ENCODE measurements at regions not wholly inside any gene's neighbourhood (a gene's known extent, or its start where the extent isn't known, plus 50 kb on each side); places are given as distances from the start of the nearest gene placed in this dataset.

GRCh38 chr3:176075491-176075890, 1121.8 kb downstream of the TBL1XR1 start:
- Histone ChIP-seq H3K4me3 (ENCODE audit: insufficient read length, low read depth) (no peak overlapping the region), H3K4me1 (ENCODE audit: insufficient read depth, insufficient read length) (no peaks in the 10 kb centered on the region), H3K9me3 (ENCODE audit: insufficient read depth, low read length) (no peaks in the 10 kb centered on the region), H3K27me3 (ENCODE audit: insufficient read depth, insufficient read length) (no peaks in the 10 kb centered on the region), H3K36me3 (ENCODE audit: insufficient read depth, insufficient read length, low read length) (no peaks in the 10 kb centered on the region), H3K9ac (ENCODE audit: insufficient read length, low read depth) (no peak overlapping the region)
- no peak for DNase-seq (ENCODE audit: low read depth, low spot score)
- TF ChIP-seq SUZ12 (IDR thresholded peaks at IDR 0.05; ENCODE audit: extremely low read depth, insufficient read depth, insufficient read length) (no peak), ZNF274 (IDR thresholded peaks at IDR 0.05; ENCODE audit: low read depth, low read length) (no peak), YY1 (IDR thresholded peaks at IDR 0.05; ENCODE audit: insufficient read depth, insufficient read length) (no peak)

- Histone ChIP-seq H3K9ac (ENCODE audit: insufficient read length, low read depth) (no peak overlapping the region), H3K4me1 (ENCODE audit: insufficient read depth, insufficient read length) (no peaks in the 10 kb centered on the region), H3K4me3 (ENCODE audit: insufficient read length, low read depth) (no peak overlapping the region), H3K36me3 (ENCODE audit: insufficient read depth, insufficient read length, low read length) (no peaks in the 10 kb centered on the region), H3K9me3 (ENCODE audit: insufficient read depth, low read length) (no peaks in the 10 kb centered on the region), H3K27me3 (ENCODE audit: insufficient read depth, insufficient read length) (no peaks in the 10 kb centered on the region)
- TF ChIP-seq ZNF274 (IDR thresholded peaks at IDR 0.05; ENCODE audit: low read depth, low read length) = no peak
- no peak for TF ChIP-seq YY1 (IDR thresholded peaks at IDR 0.05; ENCODE audit: insufficient read depth, insufficient read length)
- TF ChIP-seq SUZ12 (IDR thresholded peaks at IDR 0.05; ENCODE audit: extremely low read depth, insufficient read depth, insufficient read length) = no peak
- no peak for DNase-seq (ENCODE audit: low read depth, low spot score)
Observed at GRCh38 chr3:176075046-176075445, 1122.2 kb downstream of the TBL1XR1 start.

- no peak overlapping the region for H3K9ac ChIP-seq (ENCODE audit: insufficient read length, low read depth)
- no peaks in the 10 kb centered on the region for H3K4me1 ChIP-seq (ENCODE audit: insufficient read depth, insufficient read length)
- H3K36me3 ChIP-seq (ENCODE audit: insufficient read depth, insufficient read length, low read length) = no peaks in the 10 kb centered on the region
- no peaks in the 10 kb centered on the region for H3K27me3 ChIP-seq (ENCODE audit: insufficient read depth, insufficient read length)
- H3K9me3 ChIP-seq (ENCODE audit: insufficient read depth, low read length) = no peaks in the 10 kb centered on the region
- no peak overlapping the region for H3K4me3 ChIP-seq (ENCODE audit: insufficient read length, low read depth)
- TF ChIP-seq YY1 (IDR thresholded peaks at IDR 0.05; ENCODE audit: insufficient read depth, insufficient read length) = no peak
- no peak for TF ChIP-seq SUZ12 (IDR thresholded peaks at IDR 0.05; ENCODE audit: extremely low read depth, insufficient read depth, insufficient read length)
- no peak for TF ChIP-seq ZNF274 (IDR thresholded peaks at IDR 0.05; ENCODE audit: low read depth, low read length)
- no peak for DNase-seq (ENCODE audit: low read depth, low spot score)
Observed at GRCh38 chr3:176074096-176074495, 1123.2 kb downstream of the TBL1XR1 start.

- H3K4me3 ChIP-seq (ENCODE audit: insufficient read length, low read depth) = no peak overlapping the region
- no peaks in the 10 kb centered on the region for H3K36me3 ChIP-seq (ENCODE audit: insufficient read depth, insufficient read length, low read length)
- H3K27me3 ChIP-seq (ENCODE audit: insufficient read depth, insufficient read length) = no peaks in the 10 kb centered on the region
- TF ChIP-seq ZNF274 (IDR thresholded peaks at IDR 0.05; ENCODE audit: low read depth, low read length) (no peak), SUZ12 (IDR thresholded peaks at IDR 0.05; ENCODE audit: extremely low read depth, insufficient read depth, insufficient read length) (no peak), YY1 (IDR thresholded peaks at IDR 0.05; ENCODE audit: insufficient read depth, insufficient read length) (no peak)
- DNase-seq (ENCODE audit: low read depth, low spot score) = no peak
- H3K9me3 ChIP-seq (ENCODE audit: insufficient read depth, low read length) = no peaks in the 10 kb centered on the region
- no peak overlapping the region for H3K9ac ChIP-seq (ENCODE audit: insufficient read length, low read depth)
- H3K4me1 ChIP-seq (ENCODE audit: insufficient read depth, insufficient read length) = no peaks in the 10 kb centered on the region
Observed at GRCh38 chr3:176071943-176072342, 1125.3 kb downstream of the TBL1XR1 start.

- Histone ChIP-seq H3K9me3 (ENCODE audit: insufficient read depth, low read length) (no peaks in the 10 kb centered on the region), H3K4me3 (ENCODE audit: insufficient read length, low read depth) (no peak overlapping the region), H3K36me3 (ENCODE audit: insufficient read depth, insufficient read length, low read length) (no peaks in the 10 kb centered on the region), H3K9ac (ENCODE audit: insufficient read length, low read depth) (no peak overlapping the region), H3K27me3 (ENCODE audit: insufficient read depth, insufficient read length) (no peaks in the 10 kb centered on the region), H3K4me1 (ENCODE audit: insufficient read depth, insufficient read length) (no peaks in the 10 kb centered on the region)
- DNase-seq (ENCODE audit: low read depth, low spot score) = no peak
- TF ChIP-seq YY1 (IDR thresholded peaks at IDR 0.05; ENCODE audit: insufficient read depth, insufficient read length) = no peak
- TF ChIP-seq ZNF274 (IDR thresholded peaks at IDR 0.05; ENCODE audit: low read depth, low read length) = no peak
- TF ChIP-seq SUZ12 (IDR thresholded peaks at IDR 0.05; ENCODE audit: extremely low read depth, insufficient read depth, insufficient read length) = no peak
Observed at GRCh38 chr3:176068750-176069149, 1128.5 kb downstream of the TBL1XR1 start.

- H3K36me3 ChIP-seq (ENCODE audit: insufficient read depth, insufficient read length, low read length) = no peaks in the 10 kb centered on the region
- no peak for TF ChIP-seq YY1 (IDR thresholded peaks at IDR 0.05; ENCODE audit: insufficient read depth, insufficient read length)
- no peak for TF ChIP-seq ZNF274 (IDR thresholded peaks at IDR 0.05; ENCODE audit: low read depth, low read length)
- no peak for TF ChIP-seq SUZ12 (IDR thresholded peaks at IDR 0.05; ENCODE audit: extremely low read depth, insufficient read depth, insufficient read length)
- no peaks in the 10 kb centered on the region for H3K27me3 ChIP-seq (ENCODE audit: insufficient read depth, insufficient read length)
- H3K4me3 ChIP-seq (ENCODE audit: insufficient read length, low read depth) = no peak overlapping the region
- no peak overlapping the region for H3K9ac ChIP-seq (ENCODE audit: insufficient read length, low read depth)
- no peaks in the 10 kb centered on the region for H3K4me1 ChIP-seq (ENCODE audit: insufficient read depth, insufficient read length)
- peaks cover 9% of the 10 kb centered on the region for H3K9me3 ChIP-seq (ENCODE audit: insufficient read depth, low read length)
- no peak for DNase-seq (ENCODE audit: low read depth, low spot score)
Observed at GRCh38 chr3:176058856-176059255, 1138.4 kb downstream of the TBL1XR1 start.

GRCh38 chr3:176055836-176056235, 1141.4 kb downstream of the TBL1XR1 start:
- Histone ChIP-seq H3K27me3 (ENCODE audit: insufficient read depth, insufficient read length) (no peaks in the 10 kb centered on the region), H3K9ac (ENCODE audit: insufficient read length, low read depth) (no peak overlapping the region), H3K4me1 (ENCODE audit: insufficient read depth, insufficient read length) (no peaks in the 10 kb centered on the region), H3K4me3 (ENCODE audit: insufficient read length, low read depth) (no peak overlapping the region), H3K36me3 (ENCODE audit: insufficient read depth, insufficient read length, low read length) (no peaks in the 10 kb centered on the region), H3K9me3 (ENCODE audit: insufficient read depth, low read length) (peaks cover 5% of the 10 kb centered on the region)
- no peak for DNase-seq (ENCODE audit: low read depth, low spot score)
- TF ChIP-seq SUZ12 (IDR thresholded peaks at IDR 0.05; ENCODE audit: extremely low read depth, insufficient read depth, insufficient read length) (no peak), YY1 (IDR thresholded peaks at IDR 0.05; ENCODE audit: insufficient read depth, insufficient read length) (no peak), ZNF274 (IDR thresholded peaks at IDR 0.05; ENCODE audit: low read depth, low read length) (no peak)
